ENCODE measurements at regions not wholly inside any gene's neighbourhood (a gene's known extent, or its start where the extent isn't known, plus 50 kb on each side); places are given as distances from the start of the nearest gene placed in this dataset.

GRCh38 chr7:81155654-81156373 lies 237.0 kb upstream of the SEMA3C start:
- TF ChIP-seq CTCF (conservative IDR thresholded peaks at IDR 0.05 in 1 of 2, IDR thresholded peaks at IDR 0.05 in 1 of 2; ENCODE audit: extremely low read depth in 1 of 2, insufficient read depth in 1 of 2, low read depth in 1 of 2, low read length in 2 of 2), result no peak
- TF ChIP-seq EZH2 (IDR thresholded peaks at IDR 0.05; ENCODE audit: borderline replicate concordance, low read length), result no peak
